ENCODE measurements at regions not wholly inside any gene's neighbourhood (a gene's known extent, or its start where the extent isn't known, plus 50 kb on each side); places are given as distances from the start of the nearest gene placed in this dataset.

DNA sequence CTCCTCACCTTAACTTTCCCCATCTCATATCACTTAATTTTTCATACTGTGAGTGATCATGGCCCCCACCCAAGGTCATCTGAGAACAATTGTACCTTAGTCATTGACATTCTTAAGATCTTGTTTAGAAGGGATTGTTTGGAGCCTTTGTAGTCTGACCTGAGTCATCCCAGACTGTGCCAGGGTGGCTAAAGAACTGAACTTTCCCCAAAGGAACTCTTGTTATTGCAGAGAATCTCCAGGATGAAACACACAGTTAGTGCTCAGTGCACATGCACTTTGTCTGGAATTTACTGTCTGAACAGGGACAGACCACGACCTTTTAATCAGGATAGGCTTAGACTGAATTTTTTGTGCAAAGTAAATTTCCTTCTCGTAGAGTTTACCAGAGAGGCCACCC, 112.6 kb upstream of the CCN2 start:
- TF ChIP-seq CTCF (IDR thresholded peaks at IDR 0.05) (no peak), POLR2A (IDR thresholded peaks at IDR 0.05) (no peak), EP300 (IDR thresholded peaks at IDR 0.05) (no peak)
